HEK293T (cell line): ENCODE measurements at regions not wholly inside any gene's neighbourhood (a gene's known extent, or its start where the extent isn't known, plus 50 kb on each side); places are given as distances from the start of the nearest gene placed in this dataset.
"Not testable (repeated sequence)": the region's sequence is repeated elsewhere in the genome, so short reads cannot be mapped to it uniquely, and the experiment has no call there.

Experiments used
- ARNT ChIP-seq: fragments of 450-650 bp; IDR thresholded peaks from 2 replicates; pipeline ENCODE4 v1.6.1; 2017; ENCODE audit warnings: mild to moderate bottlenecking
- BHLHE40 ChIP-seq: fragments of 450-650 bp; IDR thresholded peaks from 2 replicates; pipeline ENCODE4 v1.6.1; 2016; ENCODE audit warnings: mild to moderate bottlenecking, moderate library complexity, borderline replicate concordance
- SP1 ChIP-seq: fragments of 450-650 bp; IDR thresholded peaks from 2 replicates; pipeline ENCODE4 v1.6.1; 2017
- SUZ12 ChIP-seq: fragments of 450-650 bp; IDR thresholded peaks from 2 replicates; pipeline ENCODE4 v1.6.1; 2016; ENCODE audit warnings: mild to moderate bottlenecking
- ZNF384 ChIP-seq: fragments of 450-650 bp; IDR thresholded peaks from 2 replicates; pipeline ENCODE4 v1.6.1; 2016

DNA sequence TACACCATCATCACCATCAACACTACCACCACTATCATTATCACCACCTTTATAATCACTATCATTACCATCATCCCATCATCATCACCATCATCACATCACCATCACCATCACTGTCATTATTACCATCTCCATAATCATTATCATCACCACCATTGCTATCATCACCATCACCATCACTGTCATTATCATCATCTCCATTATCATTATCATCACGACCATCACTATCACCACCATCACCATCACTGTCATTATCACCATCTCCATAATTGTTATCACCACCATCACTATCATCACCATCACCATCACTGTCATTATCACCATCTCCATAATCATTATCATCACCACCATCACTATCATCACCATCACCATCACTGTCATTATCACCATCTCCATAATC, 279.6 kb upstream of the HS6ST1 start:
- TF ChIP-seq ARNT, ZNF384, SP1, BHLHE40, SUZ12: not testable (repeated sequence)
